HEK293T (cell line): ENCODE measurements at regions not wholly inside any gene's neighbourhood (a gene's known extent, or its start where the extent isn't known, plus 50 kb on each side); places are given as distances from the start of the nearest gene placed in this dataset.

Source experiments
- CTCF ChIA-PET: fragments of 350-600 bp; formaldehyde crosslinking; extraction: SDS; loops from one replicate; lab custom pipeline; 2021; ENCODE audit warnings: antibody characterized with exemption, inconsistent platforms; lab: Yijun Ruan, JAX
- POLR2A ChIA-PET: fragments of 350-600 bp; formaldehyde crosslinking; extraction: SDS; loops from one replicate; lab custom pipeline; 2020; ENCODE audit warnings: antibody characterized with exemption, inconsistent platforms; lab: Yijun Ruan, JAX
- DNase-seq: peaks from one replicate; pipeline ENCODE4 v3.0.0; 2012; ENCODE audit warnings: mixed read lengths; ENCODE audit errors: extremely low spot score
- ARNT ChIP-seq: fragments of 450-650 bp; IDR thresholded peaks from 2 replicates; pipeline ENCODE4 v1.6.1; 2017; ENCODE audit warnings: mild to moderate bottlenecking
- BHLHE40 ChIP-seq: fragments of 450-650 bp; IDR thresholded peaks from 2 replicates; pipeline ENCODE4 v1.6.1; 2016; ENCODE audit warnings: mild to moderate bottlenecking, moderate library complexity, borderline replicate concordance
- CTBP1 ChIP-seq: fragments of 450-650 bp; IDR thresholded peaks from 2 replicates; pipeline ENCODE4 v1.6.1; 2016; ENCODE audit warnings: borderline replicate concordance
- ELF4 ChIP-seq: fragments of 450-650 bp; IDR thresholded peaks from 2 replicates; pipeline ENCODE4 v1.6.1; 2017; ENCODE audit warnings: antibody characterized with exemption
- FOXA1 ChIP-seq: fragments of 450-650 bp; IDR thresholded peaks from 2 replicates; pipeline ENCODE4 v1.6.1; 2016; ENCODE audit warnings: mild to moderate bottlenecking
- FOXK2 ChIP-seq: fragments of 450-650 bp; IDR thresholded peaks from 2 replicates; pipeline ENCODE4 v1.6.1; 2016; ENCODE audit warnings: mild to moderate bottlenecking
- FOXM1 ChIP-seq: fragments of 450-650 bp; IDR thresholded peaks from 2 replicates; pipeline ENCODE4 v1.6.1; 2017; ENCODE audit warnings: mild to moderate bottlenecking, borderline replicate concordance
- HDGF ChIP-seq: fragments of 450-650 bp; IDR thresholded peaks from 2 replicates; pipeline ENCODE4 v1.6.1; 2017; ENCODE audit warnings: antibody characterized with exemption, borderline replicate concordance
- L3MBTL2 ChIP-seq: fragments of 450-650 bp; conservative IDR thresholded peaks from 2 replicates; pipeline ENCODE4 v1.6.1; 2016; ENCODE audit warnings: mild to moderate bottlenecking
- LEF1 ChIP-seq: fragments of 450-650 bp; IDR thresholded peaks from 2 replicates; pipeline ENCODE4 v1.6.1; 2017; ENCODE audit warnings: mild to moderate bottlenecking, borderline replicate concordance
- NFRKB ChIP-seq: fragments of 450-650 bp; IDR thresholded peaks from 2 replicates; pipeline ENCODE4 v1.6.1; 2016; ENCODE audit warnings: mild to moderate bottlenecking, moderate library complexity
- SP1 ChIP-seq: fragments of 450-650 bp; IDR thresholded peaks from 2 replicates; pipeline ENCODE4 v1.6.1; 2017
- SUZ12 ChIP-seq: fragments of 450-650 bp; IDR thresholded peaks from 2 replicates; pipeline ENCODE4 v1.6.1; 2016; ENCODE audit warnings: mild to moderate bottlenecking
- TARDBP ChIP-seq: fragments of 450-650 bp; IDR thresholded peaks from 2 replicates; pipeline ENCODE4 v1.6.1; 2016
- ZNF384 ChIP-seq: fragments of 450-650 bp; IDR thresholded peaks from 2 replicates; pipeline ENCODE4 v1.6.1; 2016
- TF ChIP-seq, protein P1 (sequence below): fragments of 450-650 bp; IDR thresholded peaks from 2 replicates; pipeline ENCODE4 v1.6.1; 2016

DNA sequence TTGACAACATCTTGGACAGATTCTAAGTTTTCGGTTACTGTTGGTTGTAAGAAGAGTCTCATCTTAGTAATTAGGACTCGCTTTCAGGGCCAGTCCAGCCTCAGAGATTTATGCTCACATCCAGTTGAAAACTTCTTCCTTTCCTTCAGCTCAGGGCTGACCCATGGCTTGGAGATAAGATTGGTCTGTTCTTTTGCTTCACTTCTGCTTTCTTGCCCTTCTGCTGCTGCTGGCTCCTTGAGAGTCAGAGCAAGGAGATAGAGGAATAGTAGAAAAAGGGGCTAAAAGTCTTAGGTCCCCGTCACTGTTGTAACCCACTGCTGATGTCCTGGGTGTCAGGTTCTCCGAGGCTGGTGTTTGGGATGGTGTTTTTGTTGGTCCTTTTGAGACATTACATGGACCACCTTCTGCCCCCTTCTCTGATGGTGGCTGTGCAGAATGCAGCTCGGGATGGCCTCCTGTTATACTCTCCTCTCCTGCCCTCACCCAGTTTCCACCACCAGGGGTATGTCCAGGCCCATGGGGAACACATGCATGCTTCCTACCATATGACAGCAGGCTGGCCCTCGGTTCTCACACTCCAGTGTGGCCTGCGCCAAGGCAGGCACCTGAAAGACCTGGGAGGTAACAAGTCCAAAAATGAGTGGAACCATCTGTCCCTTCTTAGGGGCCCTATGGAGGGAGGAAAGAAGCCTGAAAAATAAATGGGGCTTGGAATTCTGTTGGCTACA lies 67.8 kb upstream of the PCBD1 start:
- CTCF ChIA-PET = interaction anchor here (0.6 kb wide), 1 partner anchor 438 kb away, joined by 3 read pairs; no protein-coding TSS in a partner anchor
- TF ChIP-seq SP1 (no peak), FOXK2 (no peak), FOXA1 (no peak), TARDBP (no peak), ELF4 (no peak), ZNF384 (no peak), NFRKB (no peak), ARNT (no peak), L3MBTL2 (no peak), BHLHE40 (no peak), FOXM1 (no peak)
- TF ChIP-seq, protein P1, sequence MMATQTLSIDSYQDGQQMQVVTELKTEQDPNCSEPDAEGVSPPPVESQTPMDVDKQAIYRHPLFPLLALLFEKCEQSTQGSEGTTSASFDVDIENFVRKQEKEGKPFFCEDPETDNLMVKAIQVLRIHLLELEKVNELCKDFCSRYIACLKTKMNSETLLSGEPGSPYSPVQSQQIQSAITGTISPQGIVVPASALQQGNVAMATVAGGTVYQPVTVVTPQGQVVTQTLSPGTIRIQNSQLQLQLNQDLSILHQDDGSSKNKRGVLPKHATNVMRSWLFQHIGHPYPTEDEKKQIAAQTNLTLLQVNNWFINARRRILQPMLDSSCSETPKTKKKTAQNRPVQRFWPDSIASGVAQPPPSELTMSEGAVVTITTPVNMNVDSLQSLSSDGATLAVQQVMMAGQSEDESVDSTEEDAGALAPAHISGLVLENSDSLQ = no peak
- POLR2A ChIA-PET = no interaction called here
- DNase-seq = peak; percentile 50

DNA sequence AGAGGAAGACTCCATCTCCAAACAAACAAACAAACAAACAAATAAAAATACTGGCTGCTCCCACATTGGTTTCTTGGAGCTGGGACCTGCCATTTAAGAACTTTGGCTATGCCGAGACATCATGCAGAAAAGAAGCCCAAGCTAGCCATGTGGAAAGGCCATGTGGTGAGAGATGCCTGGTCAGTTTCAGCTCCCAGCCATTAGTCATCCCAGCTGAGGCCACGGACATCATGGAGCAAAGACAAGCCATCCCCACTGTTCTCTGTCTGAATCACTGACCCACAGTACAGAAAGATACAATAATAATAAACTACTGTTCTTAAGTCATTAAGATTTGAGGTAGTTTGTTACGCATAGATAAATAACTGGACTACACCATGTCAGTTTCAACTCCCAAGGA lies 70.0 kb upstream of the PCBD1 start:
- no peak for DNase-seq
- TF ChIP-seq NFRKB (no peak), FOXM1 (no peak), FOXK2 (no peak), TARDBP (no peak), SP1 (no peak), L3MBTL2 (no peak), BHLHE40 (no peak), ARNT (no peak), HDGF (no peak), FOXA1 (no peak), ELF4 (no peak)
- ChIA-PET POLR2A (no interaction called here), CTCF (no interaction called here)

DNA sequence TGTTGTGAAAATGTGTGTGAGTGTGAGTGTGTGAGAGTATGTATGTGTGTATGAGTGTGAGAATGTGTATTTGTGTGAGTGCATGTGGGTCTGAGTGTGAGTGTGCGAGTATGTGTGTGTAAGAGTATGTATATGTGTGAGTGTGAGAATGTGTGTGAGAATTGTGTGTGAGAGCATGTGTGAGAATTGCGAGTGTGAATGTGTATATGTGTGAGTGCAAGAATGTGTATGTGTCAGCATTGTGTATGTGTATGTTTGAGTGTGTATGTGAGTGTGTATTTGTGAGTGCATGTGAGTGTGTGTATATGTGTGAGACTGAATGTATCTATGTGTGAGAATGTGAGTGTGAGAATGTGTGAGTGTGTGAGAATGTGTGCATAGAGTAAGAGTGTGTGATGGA lies 72.0 kb upstream of the PCBD1 start:
- ChIA-PET CTCF (no interaction called here), POLR2A (no interaction called here)
- TF ChIP-seq BHLHE40 (no peak), L3MBTL2 (no peak), CTBP1 (no peak), ARNT (no peak), ZNF384 (no peak), FOXM1 (no peak), LEF1 (no peak), SP1 (no peak), FOXK2 (no peak)
- TF ChIP-seq, protein P1 = no peak
- no peak for DNase-seq

DNA sequence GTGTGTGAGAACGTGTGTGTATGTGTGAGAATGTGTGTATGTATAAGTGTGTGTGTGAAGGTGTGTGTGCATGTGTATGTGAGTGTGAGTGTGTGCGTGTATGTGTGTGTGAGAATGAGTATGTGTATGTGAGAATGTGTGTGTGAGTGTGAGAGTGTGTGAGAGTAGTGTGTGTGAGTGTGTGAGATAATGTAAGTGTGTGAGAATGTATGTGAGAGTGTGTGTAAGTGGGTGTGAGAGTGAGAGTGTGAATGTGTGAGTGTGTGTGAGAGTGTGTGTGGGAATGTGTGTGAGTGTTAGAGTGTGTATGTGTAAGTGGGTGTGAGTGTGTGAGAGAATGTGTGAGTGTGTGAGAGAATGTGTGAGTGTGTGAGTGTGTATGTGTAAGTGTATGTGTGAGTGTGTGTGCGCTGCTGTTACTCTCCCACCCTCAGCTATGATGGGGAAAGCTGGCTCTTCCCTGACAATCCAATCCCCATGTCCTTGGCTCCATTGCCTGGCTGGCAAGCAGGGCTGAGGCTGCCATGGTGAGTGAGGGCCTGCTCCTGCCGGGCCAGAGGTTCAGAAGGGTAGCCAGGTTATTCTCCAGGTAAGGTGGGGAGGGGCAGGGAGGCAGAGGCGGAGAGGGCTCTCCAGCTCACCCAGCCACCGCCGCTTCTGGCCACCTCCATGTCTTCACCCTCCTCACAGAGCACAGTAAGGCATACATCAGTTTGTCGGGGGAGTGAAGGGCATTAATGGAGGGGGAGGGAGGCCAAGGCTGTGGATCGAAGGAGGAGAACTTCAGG lies 72.6 kb upstream of the PCBD1 start:
- CTCF ChIA-PET = no interaction called here
- TF ChIP-seq ARNT (no peak), ZNF384 (no peak), L3MBTL2 (no peak), CTBP1 (no peak), FOXM1 (no peak), BHLHE40 (no peak), NFRKB (no peak), LEF1 (no peak), FOXK2 (no peak), SUZ12 (no peak), HDGF (no peak), TARDBP (no peak), ELF4 (no peak), FOXA1 (no peak), SP1 (no peak)
- TF ChIP-seq, protein P1 = no peak
- POLR2A ChIA-PET = no interaction called here
- no peak for DNase-seq

DNA sequence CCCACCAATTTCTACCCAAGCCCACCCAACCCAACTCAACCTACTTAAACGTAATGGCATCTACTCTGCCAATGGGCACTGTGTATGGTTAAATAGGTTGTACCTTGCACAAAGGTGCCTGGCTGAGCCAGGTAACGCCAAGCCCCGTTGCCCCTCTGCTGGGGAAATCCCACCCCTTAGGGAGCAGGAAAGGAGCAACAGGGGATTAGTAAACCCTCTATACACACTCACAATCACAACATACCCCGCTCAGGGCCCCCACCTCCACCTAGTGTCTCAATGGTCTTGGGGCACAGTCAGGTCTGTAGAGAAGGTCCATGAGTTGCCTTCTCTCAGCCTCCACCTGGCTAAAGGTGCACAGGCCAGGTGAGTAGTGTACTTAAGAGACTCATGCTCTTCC lies 74.3 kb upstream of the PCBD1 start:
- ChIA-PET CTCF (no interaction called here), POLR2A (no interaction called here)
- no peak for DNase-seq
- no peak for TF ChIP-seq FOXA1

DNA sequence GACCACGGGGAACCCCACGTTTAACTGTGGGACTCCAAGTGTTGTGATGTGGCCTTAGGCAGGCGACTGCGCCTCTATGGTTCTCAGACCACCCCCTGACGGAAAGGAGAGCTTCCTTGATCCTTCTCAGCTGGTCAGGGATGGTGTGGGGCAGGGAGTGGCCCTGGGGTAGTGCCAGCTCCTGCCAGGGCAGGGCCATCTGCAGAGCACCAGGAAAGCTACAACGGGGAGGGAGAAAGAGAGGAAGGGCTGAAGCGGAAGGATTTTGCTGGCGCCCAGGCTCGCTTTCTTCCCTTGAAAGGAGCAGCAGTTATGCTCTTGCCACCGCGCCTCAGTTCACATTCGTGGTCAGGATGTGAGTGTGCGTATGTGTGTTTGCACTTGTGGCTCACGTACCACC lies 74.9 kb upstream of the PCBD1 start:
- no peak for DNase-seq
- TF ChIP-seq HDGF (no peak), ZNF384 (no peak), LEF1 (no peak), TARDBP (no peak), FOXM1 (no peak), ELF4 (no peak), SUZ12 (no peak), L3MBTL2 (no peak)
- TF ChIP-seq, protein P1 = no peak
- ChIA-PET CTCF (no interaction called here), POLR2A (no interaction called here)
